ENCODE measurements at regions not wholly inside any gene's neighbourhood (a gene's known extent, or its start where the extent isn't known, plus 50 kb on each side); places are given as distances from the start of the nearest gene placed in this dataset.

GRCh38 chr3:166669781-166670180, 710.3 kb downstream of the ZBBX start:
- intact Hi-C loops (cut with micrococcal nuclease; ENCODE audit: unreplicated experiment) = no loop called here
- no peak for DNase-seq (ENCODE audit: low read depth, low spot score)
- no TSS peak for BruUV-seq (replicated peaks)
- in situ Hi-C loops (cut with HindIII; ENCODE audit: low pct_unique_long_range_greater_than_20kb, low sequenced_read_pairs) = no loop called here
- no peak overlapping the region for H3K4me3 ChIP-seq (ENCODE audit: low read depth in 2 of 2, low read length in 2 of 2)
- TF ChIP-seq TCF7L2 (IDR thresholded peaks at IDR 0.05; ENCODE audit: low read depth, low read length) = no peak
- TF ChIP-seq POLR2AphosphoS5 (IDR thresholded peaks at IDR 0.05; ENCODE audit: low read depth, low read length) = no peak
- no peak for TF ChIP-seq SIN3A (IDR thresholded peaks at IDR 0.05; ENCODE audit: borderline replicate concordance, insufficient read depth, low read depth, low read length)
- TF ChIP-seq CTCF (IDR thresholded peaks at IDR 0.05) = no peak
- TF ChIP-seq REST (IDR thresholded peaks at IDR 0.05; ENCODE audit: insufficient read depth in 1 of 2, low read depth in 2 of 2, low read length in 1 of 2) = no peak
- CTCF ChIA-PET = no interaction called here
- ATAC-seq = no peak
- POLR2A ChIA-PET = no interaction called here
- no peaks in the 10 kb centered on the region for H3K36me3 ChIP-seq (ENCODE audit: control insufficient read depth, insufficient read depth, low read length)
- H3K9me3 ChIP-seq (ENCODE audit: control insufficient read depth, insufficient read depth, low read depth, low read length) = no peaks in the 10 kb centered on the region; the same call in 1 of the 2 replicates
- H3K4me1 ChIP-seq (ENCODE audit: control insufficient read depth, insufficient read depth, low read length) = no peaks in the 10 kb centered on the region
- H3K27ac ChIP-seq (ENCODE audit: low read length) = no peak overlapping the region
- no peaks in the 10 kb centered on the region for H3K27me3 ChIP-seq (ENCODE audit: control insufficient read depth, insufficient read depth, low read length)

DNA sequence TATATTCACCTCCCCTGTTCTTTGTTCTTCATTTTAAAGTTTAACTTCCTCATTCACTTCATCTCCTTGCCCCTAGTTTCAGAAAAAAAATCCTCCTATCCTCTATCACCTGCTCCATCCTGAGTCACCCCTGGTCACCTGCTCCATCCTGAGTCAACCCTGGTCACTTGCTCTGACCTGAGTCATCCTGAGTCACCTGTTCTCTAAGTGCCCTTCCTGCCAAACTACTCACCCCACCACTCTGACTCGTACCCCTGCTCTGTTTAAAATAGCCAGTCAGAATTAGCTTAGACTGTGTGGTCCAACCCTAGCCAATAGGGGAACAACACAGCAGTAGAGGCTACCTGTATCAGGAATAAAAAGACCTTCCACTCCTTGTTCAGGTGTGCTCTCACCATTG, 716.9 kb downstream of the ZBBX start:
- H3K4me3 ChIP-seq (ENCODE audit: low read depth in 2 of 2, low read length in 2 of 2) = no peak overlapping the region
- TF ChIP-seq TCF7L2 (IDR thresholded peaks at IDR 0.05; ENCODE audit: low read depth, low read length) (no peak), SIN3A (IDR thresholded peaks at IDR 0.05; ENCODE audit: borderline replicate concordance, insufficient read depth, low read depth, low read length) (no peak), POLR2AphosphoS5 (IDR thresholded peaks at IDR 0.05; ENCODE audit: low read depth, low read length) (no peak), REST (IDR thresholded peaks at IDR 0.05; ENCODE audit: insufficient read depth in 1 of 2, low read depth in 2 of 2, low read length in 1 of 2) (no peak), CTCF (IDR thresholded peaks at IDR 0.05) (no peak)
- ATAC-seq (no peak), DNase-seq (ENCODE audit: low read depth, low spot score) (no peak)
- no peaks in the 10 kb centered on the region for H3K4me1 ChIP-seq (ENCODE audit: control insufficient read depth, insufficient read depth, low read length)
- ChIA-PET CTCF (no interaction called here), POLR2A (no interaction called here)
- H3K36me3 ChIP-seq (ENCODE audit: control insufficient read depth, insufficient read depth, low read length) = no peaks in the 10 kb centered on the region
- no peaks in the 10 kb centered on the region for H3K27me3 ChIP-seq (ENCODE audit: control insufficient read depth, insufficient read depth, low read length)
- intact Hi-C loops (cut with micrococcal nuclease; ENCODE audit: unreplicated experiment) (no loop called here), in situ Hi-C loops (cut with HindIII; ENCODE audit: low pct_unique_long_range_greater_than_20kb, low sequenced_read_pairs) (no loop called here)
- H3K9me3 ChIP-seq (ENCODE audit: control insufficient read depth, insufficient read depth, low read depth, low read length) = no peaks in the 10 kb centered on the region; the same call in 1 of the 2 replicates
- BruUV-seq (replicated peaks) = no TSS peak
- H3K27ac ChIP-seq (ENCODE audit: low read length) = no peak overlapping the region
